HG03280 (cell line): ENCODE measurements at regions not wholly inside any gene's neighbourhood (a gene's known extent, or its start where the extent isn't known, plus 50 kb on each side); places are given as distances from the start of the nearest gene placed in this dataset.
"Not testable (repeated sequence)": the region's sequence is repeated elsewhere in the genome, so short reads cannot be mapped to it uniquely, and the experiment has no call there.

Source experiments
- ATAC-seq: cut with Tn5 transposase; IDR thresholded peaks from one replicate; pipeline ENCODE4 v1.9.1; 2021; ENCODE audit warnings: mild to moderate bottlenecking, moderate library complexity; ENCODE audit not compliant: unreplicated experiment

GRCh38 chr9:30630459-30630858, 1754.0 kb upstream of the ACO1 start:
- ATAC-seq = no peak

- not testable (repeated sequence) for ATAC-seq
Observed at GRCh38 chr9:30646639-30647038, 1737.8 kb upstream of the ACO1 start.

- ATAC-seq = no peak
Observed at GRCh38 chr9:30661925-30662324, 1722.5 kb upstream of the ACO1 start.

- no peak for ATAC-seq
Observed at GRCh38 chr9:30670805-30671562, 1713.5 kb upstream of the ACO1 start.

- ATAC-seq = no peak
Observed at GRCh38 chr9:30673132-30673531, 1711.3 kb upstream of the ACO1 start.

- ATAC-seq = no peak
Observed at GRCh38 chr9:30676651-30677050, 1707.8 kb upstream of the ACO1 start.

- ATAC-seq = no peak
Observed at GRCh38 chr9:30677221-30677620, 1707.2 kb upstream of the ACO1 start.

- no peak for ATAC-seq
Observed at GRCh38 chr9:30688801-30689200, 1695.6 kb upstream of the ACO1 start.

GRCh38 chr9:30697958-30698357, 1686.5 kb upstream of the ACO1 start:
- ATAC-seq = no peak

- ATAC-seq = no peak
Observed at GRCh38 chr9:30711591-30711990, 1672.9 kb upstream of the ACO1 start.

- no peak for ATAC-seq
Observed at GRCh38 chr9:30713243-30713642, 1671.2 kb upstream of the ACO1 start.

GRCh38 chr9:30714389-30714788, 1670.1 kb upstream of the ACO1 start:
- no peak for ATAC-seq

GRCh38 chr9:30718483-30718882, 1666.0 kb upstream of the ACO1 start:
- ATAC-seq = no peak

GRCh38 chr9:30722065-30722464, 1662.4 kb upstream of the ACO1 start:
- no peak for ATAC-seq

GRCh38 chr9:30723656-30724055, 1660.8 kb upstream of the ACO1 start:
- no peak for ATAC-seq

GRCh38 chr9:30732060-30732459, 1652.4 kb upstream of the ACO1 start:
- ATAC-seq = no peak

GRCh38 chr9:30744871-30745270, 1639.6 kb upstream of the ACO1 start:
- no peak for ATAC-seq

GRCh38 chr9:30746589-30746988, 1637.9 kb upstream of the ACO1 start:
- no peak for ATAC-seq

GRCh38 chr9:30757723-30758122, 1626.7 kb upstream of the ACO1 start:
- ATAC-seq = no peak

GRCh38 chr9:30758726-30759446, 1625.6 kb upstream of the ACO1 start:
- ATAC-seq = no peak

- no peak for ATAC-seq
Observed at GRCh38 chr9:30765318-30765717, 1619.1 kb upstream of the ACO1 start.

GRCh38 chr9:30771163-30771708, 1613.2 kb upstream of the ACO1 start:
- ATAC-seq = no peak
